RKO (cell line): ENCODE measurements at regions not wholly inside any gene's neighbourhood (a gene's known extent, or its start where the extent isn't known, plus 50 kb on each side); places are given as distances from the start of the nearest gene placed in this dataset.

ENCODE experiments used
- DNase-seq: peaks from one replicate; pipeline ENCODE4 v3.0.0-alpha.2; 2016; ENCODE audit warnings: low spot score

GRCh38 chr1:199700551-199700950, 327.0 kb upstream of the NR5A2 start:
- DNase-seq, result no peak

DNA sequence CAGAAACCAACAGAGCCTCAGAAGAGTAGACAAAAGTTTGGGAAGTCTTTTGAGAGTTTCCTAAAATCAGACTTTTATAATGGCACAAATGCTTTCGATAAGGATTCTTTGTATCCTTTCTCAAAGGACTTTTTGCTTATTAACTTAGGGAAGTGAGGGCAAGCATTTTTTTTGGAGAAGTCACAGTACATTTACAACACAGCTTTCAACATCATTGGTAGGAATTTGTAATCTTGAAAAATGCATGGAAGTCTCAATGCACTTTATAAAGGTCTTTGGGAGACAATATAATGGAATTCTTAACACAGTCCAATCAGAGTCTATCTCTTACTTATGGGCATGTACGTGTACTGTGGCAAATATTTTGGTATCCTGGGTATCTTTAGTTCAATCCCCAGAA, 325.8 kb upstream of the NR5A2 start:
- DNase-seq, result no peak

DNA sequence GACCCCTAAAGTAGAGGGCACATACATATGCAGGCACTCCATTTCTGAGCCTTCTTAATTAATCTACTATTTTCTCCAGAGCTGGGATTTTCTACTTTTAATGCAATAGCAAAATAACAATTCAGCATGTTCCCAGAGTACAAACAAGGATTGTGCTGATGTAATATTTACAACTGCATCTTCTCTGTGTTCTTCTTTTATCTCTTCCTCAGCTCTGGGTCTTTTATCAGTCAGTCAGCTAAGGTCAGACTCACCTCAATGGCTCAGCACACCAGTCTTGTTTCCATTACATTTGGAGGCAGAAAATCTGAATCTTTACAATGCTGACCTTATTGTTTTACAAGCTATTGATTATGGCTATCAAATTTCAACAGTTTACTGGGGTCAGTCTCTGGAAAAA, 323.3 kb upstream of the NR5A2 start:
- no peak for DNase-seq

DNA sequence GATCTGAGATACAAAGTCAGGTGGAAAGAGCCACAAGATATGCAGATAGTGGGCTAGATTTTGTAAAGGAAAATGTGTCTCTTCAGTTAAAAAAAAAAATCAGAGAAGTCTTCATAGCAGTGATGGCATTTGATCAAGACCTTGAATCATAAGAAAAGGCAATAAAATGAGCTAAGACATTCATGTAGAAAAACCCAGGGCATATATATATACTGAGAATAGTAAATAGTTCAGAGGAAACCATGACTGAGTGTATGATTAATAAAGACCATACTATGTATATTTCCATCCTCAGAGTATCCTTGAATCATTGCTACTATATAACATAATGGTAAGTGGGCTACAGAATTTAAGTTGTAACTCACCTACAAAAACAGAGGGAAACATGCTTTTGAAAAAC, 321.7 kb upstream of the NR5A2 start:
- DNase-seq, result no peak

GRCh38 chr1:199706826-199707606, 320.5 kb upstream of the NR5A2 start:
- no peak for DNase-seq

DNA sequence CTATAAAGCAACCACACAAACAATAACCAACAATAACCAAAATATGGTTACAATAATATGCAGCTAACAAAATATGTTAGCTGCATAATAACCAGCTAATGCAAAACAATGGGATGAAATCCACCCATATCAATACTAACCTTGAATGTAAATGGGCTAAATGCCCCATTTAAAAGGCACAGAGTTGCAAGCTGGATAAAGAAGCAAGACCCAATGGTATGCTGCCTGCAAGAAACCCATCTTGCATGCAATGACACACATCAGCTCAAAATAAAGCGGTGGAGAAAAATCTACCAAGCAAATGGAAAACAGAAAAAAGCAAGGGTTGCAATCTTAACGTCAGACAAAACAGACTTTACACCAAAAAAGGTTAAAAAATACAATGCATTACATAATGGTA, 316.5 kb upstream of the NR5A2 start:
- DNase-seq, result no peak

GRCh38 chr1:199716729-199717128, 310.8 kb upstream of the NR5A2 start:
- no peak for DNase-seq

GRCh38 chr1:199719156-199719842, 308.2 kb upstream of the NR5A2 start:
- DNase-seq, result no peak

DNA sequence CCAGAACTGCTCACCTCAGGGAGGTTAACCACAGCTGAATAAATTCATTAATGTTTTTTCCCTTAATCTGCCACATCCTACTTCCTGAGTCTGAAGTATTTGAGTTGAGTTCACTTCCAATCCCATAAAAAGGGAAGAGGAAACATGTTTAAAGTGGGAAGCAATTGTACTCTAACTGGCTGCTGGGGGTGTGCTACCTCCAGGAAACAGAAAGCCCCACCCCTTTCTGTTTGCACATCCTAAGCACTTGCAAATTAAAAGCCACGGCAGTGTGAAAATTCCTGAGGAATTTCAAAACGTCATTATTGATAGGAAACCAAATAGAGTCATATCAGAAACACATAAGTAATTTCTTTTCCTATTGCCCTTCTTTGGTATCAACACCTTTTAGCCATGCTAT, 307.0 kb upstream of the NR5A2 start:
- DNase-seq, result no peak

DNA sequence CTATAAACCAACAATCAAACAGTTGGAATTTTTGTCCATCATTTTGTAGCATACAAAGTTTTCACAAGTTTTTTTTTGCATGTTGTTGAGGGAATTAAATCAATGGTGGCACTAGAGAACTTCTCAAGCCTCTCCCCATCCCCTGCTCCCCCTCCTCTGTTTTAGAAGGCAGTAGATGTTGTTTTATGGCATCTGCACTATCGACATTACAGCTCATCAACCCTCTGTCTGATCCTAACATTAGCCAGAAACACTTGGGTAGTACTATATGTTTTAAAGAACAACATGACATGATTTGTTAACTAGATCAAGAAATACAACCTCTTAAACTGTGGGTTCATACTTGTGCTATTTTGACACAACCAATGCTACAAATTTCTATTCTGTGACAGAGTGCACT, 306.5 kb upstream of the NR5A2 start:
- DNase-seq, result no peak

GRCh38 chr1:199723250-199723956, 304.1 kb upstream of the NR5A2 start:
- no peak for DNase-seq

DNA sequence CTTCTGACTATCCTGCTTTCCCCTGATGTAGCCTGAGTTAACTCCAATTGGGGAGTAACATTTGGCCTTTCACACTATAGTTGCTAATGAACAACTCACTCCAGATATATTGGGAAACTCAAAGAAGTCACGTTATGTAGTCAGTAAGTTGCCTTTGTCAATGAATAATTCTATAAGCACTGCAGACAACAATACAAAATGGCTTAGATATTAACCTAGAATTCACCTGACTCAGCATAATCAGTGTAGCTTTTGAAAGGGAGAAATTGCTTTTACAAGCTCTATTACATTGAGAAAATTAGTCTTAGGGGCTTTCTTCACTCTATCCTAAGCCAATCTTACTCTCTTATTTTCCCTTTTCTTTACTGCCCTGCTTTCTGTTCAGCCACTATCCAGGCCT, 303.5 kb upstream of the NR5A2 start:
- no peak for DNase-seq

DNA sequence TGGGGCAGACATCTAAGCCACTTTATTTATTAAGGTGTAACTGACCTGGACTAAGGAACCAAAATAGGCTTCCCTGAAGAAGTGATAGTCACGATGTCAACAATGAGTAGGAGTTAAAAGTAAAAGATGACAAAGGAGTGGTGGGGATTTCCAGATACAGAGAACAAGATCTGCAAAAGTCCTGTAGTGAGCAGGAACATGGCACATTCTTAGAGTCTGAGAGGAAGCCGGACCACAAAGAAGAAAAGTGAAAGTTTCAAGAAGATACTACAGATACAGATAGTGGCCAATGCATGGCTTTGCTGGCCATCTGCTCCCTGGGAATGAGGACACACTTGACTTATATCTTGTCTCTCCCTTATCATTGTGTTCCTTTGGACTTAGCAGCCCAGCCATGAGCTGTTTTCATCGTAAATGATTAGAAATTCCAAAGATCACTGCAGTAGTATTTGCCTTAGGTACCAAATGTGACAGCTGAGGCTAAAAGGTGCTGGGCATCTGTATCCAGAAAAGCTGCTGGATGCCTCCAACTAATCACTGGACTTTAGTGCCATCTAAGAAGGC, 302.4 kb upstream of the NR5A2 start:
- DNase-seq, result no peak

- no peak for DNase-seq
These were observed 299.8 kb upstream of the NR5A2 start for GRCh38 chr1:199727682-199728081.

DNA sequence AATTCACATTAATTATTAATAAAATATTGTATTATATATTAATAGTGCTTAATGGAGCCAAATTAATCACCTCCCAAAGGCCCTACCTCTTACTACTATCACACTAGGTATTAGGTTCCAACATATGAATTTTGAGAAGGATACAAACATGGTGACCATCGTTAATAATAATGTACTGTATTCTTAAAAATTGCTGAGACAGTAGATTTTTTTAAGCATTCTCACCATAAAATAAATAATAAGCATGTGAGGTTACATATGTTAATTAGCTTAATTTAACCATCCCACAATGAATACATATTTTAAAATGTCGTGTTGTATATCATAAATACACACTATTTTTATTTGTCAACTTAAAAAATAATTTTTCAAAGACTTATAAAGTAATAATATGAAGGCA, 299.2 kb upstream of the NR5A2 start:
- no peak for DNase-seq

- DNase-seq, result no peak
These were observed 294.4 kb upstream of the NR5A2 start for GRCh38 chr1:199733125-199733524.

DNA sequence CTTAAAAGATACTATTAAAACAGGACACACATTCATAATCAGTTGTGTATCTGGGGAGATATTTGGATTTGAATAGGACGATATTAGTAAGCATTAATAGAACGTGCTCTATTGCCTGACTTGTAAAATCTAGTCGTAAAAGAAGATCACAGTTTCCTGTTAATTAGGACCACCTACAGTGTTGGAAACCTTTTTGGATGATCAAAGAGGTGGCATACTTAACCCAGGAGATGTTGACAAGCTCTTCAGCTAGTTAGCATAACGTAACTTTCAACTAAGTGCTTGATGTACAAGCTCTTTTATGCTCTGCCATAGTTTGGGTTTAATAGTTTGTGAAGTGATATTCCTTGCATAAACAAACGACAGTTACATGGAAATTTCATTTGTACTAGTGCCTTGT, 293.3 kb upstream of the NR5A2 start:
- DNase-seq, result no peak

DNA sequence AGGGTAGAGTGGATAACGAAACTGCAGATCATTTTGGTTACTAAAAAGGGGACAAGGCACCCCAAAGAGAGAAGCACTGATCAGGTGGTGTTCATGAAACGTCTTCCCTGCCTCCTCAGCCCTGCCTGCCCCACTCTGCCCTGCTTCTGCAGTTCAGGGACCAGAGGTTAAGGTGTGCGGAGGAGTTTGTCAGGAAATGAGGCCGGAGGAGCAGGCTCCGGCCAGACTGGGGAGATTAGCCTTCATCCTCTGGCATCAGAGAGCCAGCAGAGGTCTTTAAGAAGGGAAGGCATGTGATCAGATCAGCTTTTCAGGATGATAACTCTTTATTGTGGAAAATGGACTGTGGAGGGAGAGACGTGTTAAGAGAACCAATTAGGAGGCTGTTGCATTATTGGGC, 291.9 kb upstream of the NR5A2 start:
- no peak for DNase-seq

DNA sequence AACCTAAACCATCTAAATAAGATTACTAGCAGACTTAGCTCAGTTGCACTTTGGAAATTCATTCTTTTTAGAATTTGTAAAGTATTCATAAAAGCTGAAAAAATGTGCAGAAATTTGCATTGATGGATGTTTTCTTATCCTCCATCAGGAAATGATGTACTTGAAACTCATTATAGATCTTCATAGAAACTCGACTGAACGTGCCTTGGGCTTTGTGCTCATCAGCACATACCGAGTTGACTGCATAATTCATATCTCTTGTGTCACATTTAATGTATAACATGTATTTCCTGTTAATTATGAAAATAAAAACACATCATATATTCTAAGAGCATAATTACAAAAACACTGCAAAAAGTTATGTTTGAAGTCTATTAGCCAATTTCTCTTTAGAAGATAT, 290.9 kb upstream of the NR5A2 start:
- DNase-seq, result no peak

DNA sequence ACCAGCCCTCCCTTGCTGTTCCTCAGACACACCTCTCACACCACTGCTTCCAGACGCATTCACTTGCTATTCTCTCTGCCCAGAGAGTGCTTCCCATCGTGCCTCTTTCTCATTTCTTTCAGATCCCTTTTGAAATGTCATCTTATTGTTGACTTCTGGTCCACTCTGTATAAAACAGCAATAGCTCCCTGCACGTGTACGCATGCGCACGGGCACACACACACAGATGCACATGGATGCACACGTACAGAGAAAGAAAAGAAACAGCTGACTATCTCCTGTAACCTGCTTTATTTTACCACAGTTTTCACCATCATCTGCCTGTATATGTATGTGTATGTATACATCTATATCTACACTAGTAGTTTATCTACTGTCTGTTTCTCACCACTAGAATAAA, 285.9 kb upstream of the NR5A2 start:
- DNase-seq, result no peak

- peak; percentile 67 for DNase-seq
These were observed 285.0 kb upstream of the NR5A2 start for GRCh38 chr1:199742547-199742946.

DNA sequence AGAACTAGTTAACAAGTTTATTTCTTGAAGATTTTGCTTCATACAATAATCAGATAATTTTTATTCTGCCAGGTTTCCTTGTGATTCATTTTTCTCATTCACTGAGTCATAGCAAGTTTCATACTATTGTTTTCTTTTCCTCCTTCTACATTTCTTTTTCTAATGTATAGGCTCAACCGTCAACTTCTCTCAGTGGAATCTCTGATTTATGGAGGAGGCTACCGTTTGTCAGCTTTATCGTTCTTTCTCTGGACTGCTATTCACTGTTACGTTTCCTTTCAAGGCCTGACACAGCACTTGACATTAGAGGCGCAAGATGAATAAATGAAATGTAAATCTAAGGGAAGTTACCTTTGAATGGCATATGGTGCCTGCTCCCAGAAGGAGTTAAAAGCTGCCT, 284.3 kb upstream of the NR5A2 start:
- DNase-seq, result no peak
